HG02970 (cell line): ENCODE measurements at regions not wholly inside any gene's neighbourhood (a gene's known extent, or its start where the extent isn't known, plus 50 kb on each side); places are given as distances from the start of the nearest gene placed in this dataset.
A peak's percentile ranks its signal among the peaks of the same experiment; 100 is the strongest.

Experiments used
- ATAC-seq: cut with Tn5 transposase; IDR thresholded peaks from one replicate; pipeline ENCODE4 v1.9.1; 2021; ENCODE audit warnings: mild to moderate bottlenecking, moderate library complexity, moderate number of reproducible peaks; ENCODE audit not compliant: unreplicated experiment, low FRiP score

GRCh38 chr11:27968461-27968860 lies 139.5 kb downstream of the KIF18A start:
- no peak for ATAC-seq

GRCh38 chr11:27965559-27965958 lies 142.4 kb downstream of the KIF18A start:
- ATAC-seq: no peak

GRCh38 chr11:27963370-27963769 lies 144.6 kb downstream of the KIF18A start:
- ATAC-seq: no peak

- ATAC-seq: no peak
Observed at GRCh38 chr11:27949951-27950738, 157.8 kb downstream of the KIF18A start.

GRCh38 chr11:27945348-27945747 lies 162.6 kb downstream of the KIF18A start:
- ATAC-seq: no peak

- ATAC-seq: no peak
Observed at GRCh38 chr11:27938011-27938410, 169.9 kb downstream of the KIF18A start.

GRCh38 chr11:27934830-27935145 lies 173.2 kb downstream of the KIF18A start:
- no peak for ATAC-seq

- no peak for ATAC-seq
Observed at GRCh38 chr11:27933992-27934829, 173.7 kb downstream of the KIF18A start.

GRCh38 chr11:27931770-27932169 lies 176.2 kb downstream of the KIF18A start:
- ATAC-seq: no peak

- ATAC-seq: no peak
Observed at GRCh38 chr11:27930946-27931345, 177.0 kb downstream of the KIF18A start.

- no peak for ATAC-seq
Observed at GRCh38 chr11:27928809-27929208, 179.1 kb downstream of the KIF18A start.

GRCh38 chr11:27926981-27927481 lies 180.9 kb downstream of the KIF18A start:
- no peak for ATAC-seq

GRCh38 chr11:27926486-27926885 lies 181.5 kb downstream of the KIF18A start:
- ATAC-seq: no peak

GRCh38 chr11:27921472-27921871 lies 186.5 kb downstream of the KIF18A start:
- no peak for ATAC-seq

GRCh38 chr11:27916541-27917100 lies 191.3 kb downstream of the KIF18A start:
- ATAC-seq: peak; percentile 96

GRCh38 chr11:27914080-27914479 lies 193.9 kb downstream of the KIF18A start:
- no peak for ATAC-seq

GRCh38 chr11:27913650-27914049 lies 194.3 kb downstream of the KIF18A start:
- no peak for ATAC-seq

GRCh38 chr11:27912916-27913315 lies 195.0 kb downstream of the KIF18A start:
- ATAC-seq: no peak

GRCh38 chr11:27910186-27910931 lies 197.6 kb downstream of the KIF18A start:
- no peak for ATAC-seq

- ATAC-seq: no peak
Observed at GRCh38 chr11:27909386-27909785, 198.6 kb downstream of the KIF18A start.

- ATAC-seq: no peak
Observed at GRCh38 chr11:27908621-27909020, 199.3 kb downstream of the KIF18A start.
